ENCODE measurements at regions not wholly inside any gene's neighbourhood (a gene's known extent, or its start where the extent isn't known, plus 50 kb on each side); places are given as distances from the start of the nearest gene placed in this dataset.

- H3K4me1 ChIP-seq (ENCODE audit: control insufficient read depth, insufficient read depth, low read length) = no peaks in the 10 kb centered on the region
- no peak overlapping the region for H3K9ac ChIP-seq (ENCODE audit: low read length)
- no peaks in the 10 kb centered on the region for H3K27me3 ChIP-seq (ENCODE audit: control insufficient read depth, insufficient read depth, low read length)
- no peak overlapping the region for H3K4me3 ChIP-seq (ENCODE audit: low read depth, low read length)
- no peaks in the 10 kb centered on the region for H3K36me3 ChIP-seq (ENCODE audit: control insufficient read depth, insufficient read depth, low read length)
- no peak overlapping the region for H3K27ac ChIP-seq (ENCODE audit: low read depth, low read length)
- no peaks in the 10 kb centered on the region for H3K9me3 ChIP-seq (ENCODE audit: control insufficient read depth, insufficient read depth, low read depth, low read length)
These were observed 273.9 kb upstream of the ADARB2 start for GRCh38 chr10:2011106-2011716.

GRCh38 chr10:2005546-2005945 lies 268.2 kb upstream of the ADARB2 start:
- Histone ChIP-seq H3K4me3 (ENCODE audit: low read depth, low read length) (no peak overlapping the region), H3K27ac (ENCODE audit: low read depth, low read length) (no peak overlapping the region), H3K36me3 (ENCODE audit: control insufficient read depth, insufficient read depth, low read length) (no peaks in the 10 kb centered on the region), H3K4me1 (ENCODE audit: control insufficient read depth, insufficient read depth, low read length) (no peaks in the 10 kb centered on the region), H3K9ac (ENCODE audit: low read length) (no peak overlapping the region), H3K27me3 (ENCODE audit: control insufficient read depth, insufficient read depth, low read length) (no peaks in the 10 kb centered on the region), H3K9me3 (ENCODE audit: control insufficient read depth, insufficient read depth, low read depth, low read length) (no peaks in the 10 kb centered on the region)

- no peak overlapping the region for H3K27ac ChIP-seq (ENCODE audit: low read depth, low read length)
- no peak overlapping the region for H3K4me3 ChIP-seq (ENCODE audit: low read depth, low read length)
- no peaks in the 10 kb centered on the region for H3K36me3 ChIP-seq (ENCODE audit: control insufficient read depth, insufficient read depth, low read length)
- H3K27me3 ChIP-seq (ENCODE audit: control insufficient read depth, insufficient read depth, low read length) = no peaks in the 10 kb centered on the region
- no peaks in the 10 kb centered on the region for H3K4me1 ChIP-seq (ENCODE audit: control insufficient read depth, insufficient read depth, low read length)
- H3K9ac ChIP-seq (ENCODE audit: low read length) = no peak overlapping the region
- no peaks in the 10 kb centered on the region for H3K9me3 ChIP-seq (ENCODE audit: control insufficient read depth, insufficient read depth, low read depth, low read length)
These were observed 255.6 kb upstream of the ADARB2 start for GRCh38 chr10:1992930-1993329.

GRCh38 chr10:1989090-1989489 lies 251.8 kb upstream of the ADARB2 start:
- no peak overlapping the region for H3K9ac ChIP-seq (ENCODE audit: low read length)
- H3K36me3 ChIP-seq (ENCODE audit: control insufficient read depth, insufficient read depth, low read length) = no peaks in the 10 kb centered on the region
- no peak overlapping the region for H3K27ac ChIP-seq (ENCODE audit: low read depth, low read length)
- H3K27me3 ChIP-seq (ENCODE audit: control insufficient read depth, insufficient read depth, low read length) = no peaks in the 10 kb centered on the region
- no peaks in the 10 kb centered on the region for H3K9me3 ChIP-seq (ENCODE audit: control insufficient read depth, insufficient read depth, low read depth, low read length)
- no peak overlapping the region for H3K4me3 ChIP-seq (ENCODE audit: low read depth, low read length)
- H3K4me1 ChIP-seq (ENCODE audit: control insufficient read depth, insufficient read depth, low read length) = no peaks in the 10 kb centered on the region

GRCh38 chr10:1981976-1982375 lies 244.7 kb upstream of the ADARB2 start:
- Histone ChIP-seq H3K27ac (ENCODE audit: low read depth, low read length) (no peak overlapping the region), H3K36me3 (ENCODE audit: control insufficient read depth, insufficient read depth, low read length) (no peaks in the 10 kb centered on the region), H3K9ac (ENCODE audit: low read length) (no peak overlapping the region), H3K4me1 (ENCODE audit: control insufficient read depth, insufficient read depth, low read length) (no peaks in the 10 kb centered on the region), H3K27me3 (ENCODE audit: control insufficient read depth, insufficient read depth, low read length) (no peaks in the 10 kb centered on the region), H3K4me3 (ENCODE audit: low read depth, low read length) (no peak overlapping the region), H3K9me3 (ENCODE audit: control insufficient read depth, insufficient read depth, low read depth, low read length) (peaks cover 5% of the 10 kb centered on the region; the same call in 1 of the 2 replicates)

GRCh38 chr10:1980459-1980858 lies 243.1 kb upstream of the ADARB2 start:
- Histone ChIP-seq H3K9ac (ENCODE audit: low read length) (no peak overlapping the region), H3K27ac (ENCODE audit: low read depth, low read length) (no peak overlapping the region), H3K4me3 (ENCODE audit: low read depth, low read length) (no peak overlapping the region), H3K27me3 (ENCODE audit: control insufficient read depth, insufficient read depth, low read length) (no peaks in the 10 kb centered on the region), H3K9me3 (ENCODE audit: control insufficient read depth, insufficient read depth, low read depth, low read length) (peaks cover 5% of the 10 kb centered on the region; the same call in 1 of the 2 replicates), H3K4me1 (ENCODE audit: control insufficient read depth, insufficient read depth, low read length) (no peaks in the 10 kb centered on the region), H3K36me3 (ENCODE audit: control insufficient read depth, insufficient read depth, low read length) (no peaks in the 10 kb centered on the region)

GRCh38 chr10:1978584-1978983 lies 241.3 kb upstream of the ADARB2 start:
- no peaks in the 10 kb centered on the region for H3K4me1 ChIP-seq (ENCODE audit: control insufficient read depth, insufficient read depth, low read length)
- H3K9ac ChIP-seq (ENCODE audit: low read length) = no peak overlapping the region
- H3K27me3 ChIP-seq (ENCODE audit: control insufficient read depth, insufficient read depth, low read length) = no peaks in the 10 kb centered on the region
- no peak overlapping the region for H3K27ac ChIP-seq (ENCODE audit: low read depth, low read length)
- peaks cover 5% of the 10 kb centered on the region; the same call in 1 of the 2 replicates for H3K9me3 ChIP-seq (ENCODE audit: control insufficient read depth, insufficient read depth, low read depth, low read length)
- no peak overlapping the region for H3K4me3 ChIP-seq (ENCODE audit: low read depth, low read length)
- H3K36me3 ChIP-seq (ENCODE audit: control insufficient read depth, insufficient read depth, low read length) = no peaks in the 10 kb centered on the region

- H3K27ac ChIP-seq (ENCODE audit: low read depth, low read length) = no peak overlapping the region
- peaks cover 9% of the 10 kb centered on the region for H3K9me3 ChIP-seq (ENCODE audit: control insufficient read depth, insufficient read depth, low read depth, low read length)
- H3K4me3 ChIP-seq (ENCODE audit: low read depth, low read length) = no peak overlapping the region
These were observed 240.1 kb upstream of the ADARB2 start for GRCh38 chr10:1977461-1977860.

GRCh38 chr10:1972406-1972805 lies 235.1 kb upstream of the ADARB2 start:
- Histone ChIP-seq H3K9me3 (ENCODE audit: control insufficient read depth, insufficient read depth, low read depth, low read length) (peaks cover 11% of the 10 kb centered on the region), H3K4me3 (ENCODE audit: low read depth, low read length) (no peak overlapping the region), H3K36me3 (ENCODE audit: control insufficient read depth, insufficient read depth, low read length) (no peaks in the 10 kb centered on the region), H3K9ac (ENCODE audit: low read length) (no peak overlapping the region), H3K27me3 (ENCODE audit: control insufficient read depth, insufficient read depth, low read length) (no peaks in the 10 kb centered on the region), H3K4me1 (ENCODE audit: control insufficient read depth, insufficient read depth, low read length) (peaks cover 6% of the 10 kb centered on the region; the same call in 1 of the 2 replicates), H3K27ac (ENCODE audit: low read depth, low read length) (no peak overlapping the region)

More at GRCh38 chr10:1977461-1977860, 240.1 kb upstream of the ADARB2 start:
- no peaks in the 10 kb centered on the region for H3K36me3 ChIP-seq (ENCODE audit: control insufficient read depth, insufficient read depth, low read length)
- H3K9ac ChIP-seq (ENCODE audit: low read length) = no peak overlapping the region
- no peaks in the 10 kb centered on the region for H3K27me3 ChIP-seq (ENCODE audit: control insufficient read depth, insufficient read depth, low read length)
- H3K4me1 ChIP-seq (ENCODE audit: control insufficient read depth, insufficient read depth, low read length) = no peaks in the 10 kb centered on the region

GRCh38 chr10:1968257-1969033 lies 231.1 kb upstream of the ADARB2 start:
- H3K36me3 ChIP-seq (ENCODE audit: control insufficient read depth, insufficient read depth, low read length) = no peaks in the 10 kb centered on the region
- no peak overlapping the region for H3K9ac ChIP-seq (ENCODE audit: low read length)
- H3K9me3 ChIP-seq (ENCODE audit: control insufficient read depth, insufficient read depth, low read depth, low read length) = peaks cover 11% of the 10 kb centered on the region
- H3K27me3 ChIP-seq (ENCODE audit: control insufficient read depth, insufficient read depth, low read length) = no peaks in the 10 kb centered on the region
- H3K4me3 ChIP-seq (ENCODE audit: low read depth, low read length) = no peak overlapping the region
- H3K4me1 ChIP-seq (ENCODE audit: control insufficient read depth, insufficient read depth, low read length) = peaks cover 6% of the 10 kb centered on the region; the same call in 1 of the 2 replicates
- H3K27ac ChIP-seq (ENCODE audit: low read depth, low read length) = no peak overlapping the region

GRCh38 chr10:1966712-1967376 lies 229.5 kb upstream of the ADARB2 start:
- no peak overlapping the region for H3K4me3 ChIP-seq (ENCODE audit: low read depth, low read length)
- no peaks in the 10 kb centered on the region for H3K27me3 ChIP-seq (ENCODE audit: control insufficient read depth, insufficient read depth, low read length)
- H3K27ac ChIP-seq (ENCODE audit: low read depth, low read length) = no peak overlapping the region
- peaks cover 6% of the 10 kb centered on the region; the same call in 1 of the 2 replicates for H3K4me1 ChIP-seq (ENCODE audit: control insufficient read depth, insufficient read depth, low read length)
- no peaks in the 10 kb centered on the region for H3K36me3 ChIP-seq (ENCODE audit: control insufficient read depth, insufficient read depth, low read length)
- H3K9me3 ChIP-seq (ENCODE audit: control insufficient read depth, insufficient read depth, low read depth, low read length) = 0 out of 2 replicates have a peak, but pooled peaks cover 2% of the 10 kb centered on the region
- no peak overlapping the region for H3K9ac ChIP-seq (ENCODE audit: low read length)

Measured in HUES6 (cell line).